ENCODE measurements at regions not wholly inside any gene's neighbourhood (a gene's known extent, or its start where the extent isn't known, plus 50 kb on each side); places are given as distances from the start of the nearest gene placed in this dataset.

GRCh38 chr6:14232889-14233288 is 115.3 kb downstream of the CD83 start:
- ATAC-seq: no peak
- Mint-ChIP-seq H3K4me1 (peaks cover 8% of the 10 kb centered on the region), H3K27me3 (ENCODE audit: low read depth) (peaks cover 16% of the 10 kb centered on the region), H3K27ac (no peak overlapping the region), H3K36me3 (no peaks in the 10 kb centered on the region), H3K9me3 (no peaks in the 10 kb centered on the region), H3K4me3 (no peak overlapping the region)
- ChIA-PET CTCF (no interaction called here), POLR2A (interaction anchor here (0.6 to 0.7 kb wide), 2 partner anchors 10 to 84 kb away, joined by 3 read pairs; no protein-coding TSS in a partner anchor)
- DNase-seq (ENCODE audit: low spot score): no peak
- TF ChIP-seq GTF2I (CRISPR knock-in tag; conservative IDR thresholded peaks at IDR 0.05) (no peak), GRHL2 (CRISPR knock-in tag; IDR thresholded peaks at IDR 0.05; ENCODE audit: insufficient replicate concordance, severe bottlenecking) (no peak), CREB1 (CRISPR knock-in tag; IDR thresholded peaks at IDR 0.05) (no peak), RELA (CRISPR knock-in tag; IDR thresholded peaks at IDR 0.05; ENCODE audit: borderline replicate concordance) (no peak), STAT6 (CRISPR knock-in tag; conservative IDR thresholded peaks at IDR 0.05; ENCODE audit: low read depth) (no peak), CBFB (CRISPR knock-in tag; IDR thresholded peaks at IDR 0.05; ENCODE audit: low read depth) (no peak)

GRCh38 chr6:14235653-14236356 is 118.2 kb downstream of the CD83 start:
- DNase-seq (ENCODE audit: low spot score) (no peak), ATAC-seq (no peak)
- no peak for TF ChIP-seq CREM (CRISPR knock-in tag; IDR thresholded peaks at IDR 0.05)
- TF ChIP-seq ZNF121 (CRISPR knock-in tag; IDR thresholded peaks at IDR 0.05): no peak
- TF ChIP-seq NR2C2 (CRISPR knock-in tag; IDR thresholded peaks at IDR 0.05): no peak
- no peak for TF ChIP-seq ZNF425 (CRISPR knock-in tag; conservative IDR thresholded peaks at IDR 0.05)
- TF ChIP-seq IRF2 (CRISPR knock-in tag; IDR thresholded peaks at IDR 0.05; ENCODE audit: borderline replicate concordance, low read depth): no peak
- TF ChIP-seq ATF2 (CRISPR knock-in tag; IDR thresholded peaks at IDR 0.05; ENCODE audit: borderline replicate concordance, low read depth): no peak
- no peak for TF ChIP-seq E2F5 (CRISPR knock-in tag; IDR thresholded peaks at IDR 0.05)
- no peak for TF ChIP-seq ZNF396 (CRISPR knock-in tag; IDR thresholded peaks at IDR 0.05; ENCODE audit: borderline replicate concordance)
- TF ChIP-seq CBFB (CRISPR knock-in tag; IDR thresholded peaks at IDR 0.05; ENCODE audit: low read depth): no peak
- no peak for TF ChIP-seq NFE2L1 (CRISPR knock-in tag; IDR thresholded peaks at IDR 0.05)
- TF ChIP-seq ERG (CRISPR knock-in tag; IDR thresholded peaks at IDR 0.05): no peak
- TF ChIP-seq MLX (CRISPR knock-in tag; IDR thresholded peaks at IDR 0.05): no peak
- TF ChIP-seq CREB1 (CRISPR knock-in tag; IDR thresholded peaks at IDR 0.05): no peak
- no peak for TF ChIP-seq PREB (CRISPR knock-in tag; IDR thresholded peaks at IDR 0.05; ENCODE audit: borderline replicate concordance)
- TF ChIP-seq OVOL2 (CRISPR knock-in tag; IDR thresholded peaks at IDR 0.05; ENCODE audit: borderline replicate concordance): no peak
- Mint-ChIP-seq H3K36me3 (peaks cover 11% of the 10 kb centered on the region), H3K27me3 (ENCODE audit: low read depth) (peaks cover 8% of the 10 kb centered on the region), H3K9me3 (peaks cover 18% of the 10 kb centered on the region), H3K27ac (no peak overlapping the region), H3K4me1 (peaks cover 8% of the 10 kb centered on the region), H3K4me3 (no peak overlapping the region)
- ChIA-PET POLR2A (no interaction called here), CTCF (interaction anchor here (1.0 kb wide), 1 partner anchor 29 kb away, joined by 3 read pairs; no protein-coding TSS in a partner anchor)
